ENCODE measurements at regions not wholly inside any gene's neighbourhood (a gene's known extent, or its start where the extent isn't known, plus 50 kb on each side); places are given as distances from the start of the nearest gene placed in this dataset.

DNA sequence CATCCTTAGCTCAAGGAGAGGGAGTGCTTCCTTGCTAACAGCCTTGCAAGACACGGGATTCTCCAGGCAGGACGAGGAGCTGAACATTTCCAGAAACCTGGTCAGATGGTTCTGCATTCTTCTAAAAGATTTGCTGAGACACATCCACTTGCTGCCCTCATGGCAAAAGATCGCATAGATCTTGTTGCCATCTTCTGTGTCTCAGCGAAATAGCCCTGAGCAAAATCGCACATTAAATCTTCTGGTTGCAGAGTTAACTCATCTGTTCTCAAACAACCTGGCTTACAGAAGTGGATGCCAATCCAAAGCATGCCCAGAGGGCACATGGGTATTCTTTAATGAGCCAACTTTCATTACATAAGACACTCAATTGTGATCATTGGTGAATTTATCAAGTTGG is 167.5 kb downstream of the PRKX start:
- H2BK12ac ChIP-seq (ENCODE audit: low read depth, low read length) = no peak overlapping the region
- H3K56ac ChIP-seq (replicated peaks; ENCODE audit: insufficient read length, low read depth, low read length) = no peak overlapping the region
- 76% methylated on average over 5 of the region's 5 CpGs; no CpG with 5 or more reads in 1 of the 2 experiments for WGBS, 2 experiments (ENCODE audit: extremely low coverage in 1 of 2, insufficient coverage in 1 of 2, insufficient read length in 1 of 2, insufficient replicate concordance in 2 of 2, low coverage in 1 of 2, low lambda C conversion rate in 2 of 2, missing lambda C conversion rate in 1 of 2)
- no peak overlapping the region for H2BK120ac ChIP-seq (replicated peaks; ENCODE audit: low read depth, low read length)
- H3K79me2 ChIP-seq (ENCODE audit: control insufficient read depth in 1 of 2, insufficient read depth in 2 of 2, low read length in 2 of 2) = no peaks in the 10 kb centered on the region
- no peak overlapping the region for H3K14ac ChIP-seq (ENCODE audit: insufficient read length)
- H2BK20ac ChIP-seq (ENCODE audit: low read length) = no peak overlapping the region
- H3K36me3 ChIP-seq (ENCODE audit: control insufficient read depth in 2 of 4, insufficient read depth in 4 of 4, low read length in 3 of 4) = no peaks in the 10 kb centered on the region
- ChIA-PET POLR2A (ENCODE audit: partially characterized antibody) (no interaction called here), CTCF (ENCODE audit: partially characterized antibody) (interaction anchor here (0.9 kb wide), 1 partner anchor 34 kb away, joined by 4 read pairs; no protein-coding TSS in a partner anchor)
- H3K4me2 ChIP-seq (ENCODE audit: insufficient read depth in 1 of 2, low read depth in 2 of 2, low read length in 2 of 2) = no peak overlapping the region
- H3K79me1 ChIP-seq (ENCODE audit: low read depth, low read length) = no peaks in the 10 kb centered on the region
- no peak overlapping the region for H3K18ac ChIP-seq (ENCODE audit: extremely low read depth, low read length)
- H3K9me3 ChIP-seq (ENCODE audit: insufficient read depth in 2 of 2, low read depth in 1 of 2, low read length in 1 of 2) = no peaks in the 10 kb centered on the region
- no peak overlapping the region for H3K27ac ChIP-seq (ENCODE audit: low read depth, low read length)
- no peak overlapping the region for H2BK15ac ChIP-seq (ENCODE audit: low read length)
- FAIRE-seq (no peak), DNase-seq (ENCODE audit: low read depth in 1 of 2, low spot score in 2 of 2) (no peak)
- no peak overlapping the region for H2AFZ ChIP-seq (ENCODE audit: low read length)
- no peak overlapping the region for H3K9ac ChIP-seq (replicated peaks in 1 of 4; ENCODE audit: extremely low read depth in 1 of 4, low read depth in 3 of 4, low read length in 3 of 4)
- no peak overlapping the region for H3K4me3 ChIP-seq (ENCODE audit: extremely low read depth in 1 of 4, insufficient read depth in 2 of 4, low read depth in 3 of 4, low read length in 4 of 4)
- H4K91ac ChIP-seq (replicated peaks; ENCODE audit: insufficient read length, low read length) = no peak overlapping the region
- H3K27me3 ChIP-seq (replicated peaks in 1 of 4; ENCODE audit: control insufficient read depth in 3 of 4, extremely low read depth in 1 of 4, insufficient read depth in 3 of 4, low read length in 3 of 4) = no peaks in the 10 kb centered on the region
- H4K5ac ChIP-seq (ENCODE audit: insufficient read length, low read depth, low read length) = no peak overlapping the region
- no peaks in the 10 kb centered on the region for H3K23me2 ChIP-seq (ENCODE audit: low read depth, low read length)
- peaks cover 0 to 2% (median 0%) of the 10 kb centered on the region in 4 experiments; a peak in 2 of 7 replicates for H3K4me1 ChIP-seq (replicated peaks in 1 of 4; ENCODE audit: control insufficient read depth in 3 of 4, insufficient read depth in 4 of 4, low read length in 3 of 4)
- H3K23ac ChIP-seq (ENCODE audit: insufficient read length) = no peak overlapping the region
- no peak overlapping the region for H2BK5ac ChIP-seq (ENCODE audit: low read depth, low read length)
- no peak overlapping the region for H4K8ac ChIP-seq (ENCODE audit: extremely low read depth, insufficient read depth, low read length)
- H3K4ac ChIP-seq (replicated peaks; ENCODE audit: insufficient read length, low read depth, low read length) = no peak overlapping the region
- H4K20me1 ChIP-seq (replicated peaks in 1 of 2; ENCODE audit: control insufficient read depth in 1 of 2, insufficient read depth in 2 of 2, low read length in 2 of 2) = no peaks in the 10 kb centered on the region
- no peak overlapping the region for H2AK5ac ChIP-seq (ENCODE audit: low read depth, low read length)
- no peak for TF ChIP-seq POU5F1 (IDR thresholded peaks at IDR 0.05; ENCODE audit: low read depth, low read length)
- TF ChIP-seq RXRA (IDR thresholded peaks at IDR 0.05; ENCODE audit: insufficient read depth, low read depth, low read length) = no peak
- no peak for TF ChIP-seq HDAC6 (IDR thresholded peaks at IDR 0.05; ENCODE audit: low read depth, low read length)
- TF ChIP-seq NANOG (IDR thresholded peaks at IDR 0.05; ENCODE audit: insufficient read depth, low read depth, low read length, poor library complexity, severe bottlenecking) = no peak
- TF ChIP-seq BRCA1 (IDR thresholded peaks at IDR 0.05; ENCODE audit: low read depth, low read length) = no peak
- no peak for TF ChIP-seq JUN (IDR thresholded peaks at IDR 0.05; ENCODE audit: low read depth, low read length)
- TF ChIP-seq, protein P1, sequence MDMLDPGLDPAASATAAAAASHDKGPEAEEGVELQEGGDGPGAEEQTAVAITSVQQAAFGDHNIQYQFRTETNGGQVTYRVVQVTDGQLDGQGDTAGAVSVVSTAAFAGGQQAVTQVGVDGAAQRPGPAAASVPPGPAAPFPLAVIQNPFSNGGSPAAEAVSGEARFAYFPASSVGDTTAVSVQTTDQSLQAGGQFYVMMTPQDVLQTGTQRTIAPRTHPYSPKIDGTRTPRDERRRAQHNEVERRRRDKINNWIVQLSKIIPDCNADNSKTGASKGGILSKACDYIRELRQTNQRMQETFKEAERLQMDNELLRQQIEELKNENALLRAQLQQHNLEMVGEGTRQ (IDR thresholded peaks at IDR 0.05; ENCODE audit: low read length) = no peak
- no peak for TF ChIP-seq RNF2 (IDR thresholded peaks at IDR 0.05; ENCODE audit: borderline replicate concordance, low read depth, low read length, missing control alignments, poor library complexity, severe bottlenecking)
- TF ChIP-seq ZNF274 (IDR thresholded peaks at IDR 0.05; ENCODE audit: borderline replicate concordance, extremely low read depth, low read length) = no peak
- no peak for TF ChIP-seq CBX8 (IDR thresholded peaks at IDR 0.05; ENCODE audit: borderline replicate concordance, low read depth, low read length)
- TF ChIP-seq ASH2L (IDR thresholded peaks at IDR 0.05; ENCODE audit: low read length) = no peak
- no peak for TF ChIP-seq CHD1 (IDR thresholded peaks at IDR 0.05; ENCODE audit: low read depth, low read length)
- TF ChIP-seq, protein P2, sequence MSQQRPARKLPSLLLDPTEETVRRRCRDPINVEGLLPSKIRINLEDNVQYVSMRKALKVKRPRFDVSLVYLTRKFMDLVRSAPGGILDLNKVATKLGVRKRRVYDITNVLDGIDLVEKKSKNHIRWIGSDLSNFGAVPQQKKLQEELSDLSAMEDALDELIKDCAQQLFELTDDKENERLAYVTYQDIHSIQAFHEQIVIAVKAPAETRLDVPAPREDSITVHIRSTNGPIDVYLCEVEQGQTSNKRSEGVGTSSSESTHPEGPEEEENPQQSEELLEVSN (IDR thresholded peaks at IDR 0.05) = no peak

Measured in H1 (cell line).